GM18870 (cell line): ENCODE measurements at regions not wholly inside any gene's neighbourhood (a gene's known extent, or its start where the extent isn't known, plus 50 kb on each side); places are given as distances from the start of the nearest gene placed in this dataset.

Source experiments
- ATAC-seq: cut with Tn5 transposase; IDR thresholded peaks from one replicate; pipeline ENCODE4 v1.9.1; 2021; ENCODE audit warnings: moderate library complexity; ENCODE audit not compliant: unreplicated experiment

DNA sequence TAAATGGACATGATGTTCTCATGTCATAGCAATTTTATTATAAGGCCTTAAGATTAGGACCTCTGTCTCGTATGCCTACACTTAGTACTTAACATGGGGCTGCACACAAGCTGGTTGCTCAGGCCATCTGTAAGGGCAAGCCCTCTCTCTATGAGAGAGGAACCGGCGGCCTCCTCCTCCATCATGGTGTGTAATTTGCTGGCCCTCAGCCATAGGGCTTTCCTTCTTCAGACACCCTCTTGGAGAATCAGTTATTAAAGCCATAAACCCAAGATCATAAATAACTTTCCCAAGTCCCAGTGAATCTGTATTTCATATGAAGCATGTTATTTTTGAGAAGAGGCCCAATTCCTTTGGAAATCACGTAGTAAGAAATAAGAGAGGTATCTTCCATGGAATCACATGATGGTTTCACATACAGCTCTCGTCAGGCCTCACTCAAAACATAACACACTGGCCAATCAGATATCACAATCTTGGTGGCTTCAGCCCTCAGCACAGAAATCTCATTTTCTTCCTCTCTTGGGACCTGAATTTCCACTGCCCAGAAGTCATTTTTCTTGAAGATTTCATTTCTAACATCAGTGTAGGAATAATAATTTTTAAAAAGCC is 92.6 kb downstream of the RDH14 start:
- ATAC-seq: no peak

DNA sequence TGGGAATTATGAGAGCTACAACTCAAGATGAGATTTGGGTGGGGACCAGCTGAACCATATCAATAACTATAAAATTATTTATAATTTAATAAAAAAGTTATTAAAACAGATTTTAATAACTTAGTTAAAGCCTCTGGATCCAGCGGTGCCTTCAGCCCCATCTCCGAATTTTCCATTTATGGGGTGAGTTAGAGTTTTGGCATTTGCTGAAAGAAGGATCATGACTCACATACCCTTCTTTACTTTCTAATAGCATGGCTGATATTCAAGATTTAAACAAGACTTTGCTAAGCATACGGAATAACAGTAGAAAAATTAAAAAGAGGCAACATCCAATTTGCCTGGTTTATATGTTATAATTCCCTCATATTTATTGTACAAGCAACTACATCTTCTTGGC is 94.5 kb downstream of the RDH14 start:
- ATAC-seq: no peak

DNA sequence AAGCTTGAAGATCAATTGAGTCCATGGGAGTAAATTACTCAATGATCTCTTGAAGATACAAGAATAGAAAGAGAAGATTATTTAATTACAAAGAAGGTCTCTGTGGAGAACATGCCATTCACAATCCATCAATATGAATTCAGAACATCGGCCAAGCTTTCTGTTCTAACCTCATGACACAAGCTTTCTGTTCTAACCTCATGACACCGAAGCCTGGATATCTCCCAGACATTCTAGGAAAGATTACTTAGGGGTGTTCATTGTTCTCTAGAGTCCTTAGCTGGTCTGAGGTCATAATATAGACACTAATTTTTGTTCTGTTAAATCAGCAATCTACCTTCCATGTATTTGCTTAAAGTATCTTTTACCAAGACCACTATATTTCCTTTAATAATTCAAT is 95.5 kb downstream of the RDH14 start:
- ATAC-seq: no peak

DNA sequence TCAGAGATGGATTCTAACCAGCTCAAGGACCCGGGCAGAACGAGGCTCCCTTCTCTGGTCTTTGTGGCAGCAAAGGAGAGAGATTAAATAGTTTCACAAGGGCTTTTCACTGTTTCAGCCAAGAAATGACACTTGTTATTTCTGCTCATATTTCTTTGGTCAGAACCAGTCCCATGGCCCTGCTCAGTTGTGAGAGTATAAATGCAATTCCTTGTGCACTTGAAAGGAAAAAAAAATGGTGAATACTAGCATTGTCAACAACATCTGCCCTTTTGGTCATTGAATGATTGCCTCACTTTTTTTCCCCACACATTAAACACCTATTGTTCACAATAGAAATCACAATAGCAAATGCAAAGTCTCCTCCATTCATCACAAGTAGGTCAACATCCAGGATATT is 104.4 kb downstream of the RDH14 start:
- ATAC-seq: no peak

DNA sequence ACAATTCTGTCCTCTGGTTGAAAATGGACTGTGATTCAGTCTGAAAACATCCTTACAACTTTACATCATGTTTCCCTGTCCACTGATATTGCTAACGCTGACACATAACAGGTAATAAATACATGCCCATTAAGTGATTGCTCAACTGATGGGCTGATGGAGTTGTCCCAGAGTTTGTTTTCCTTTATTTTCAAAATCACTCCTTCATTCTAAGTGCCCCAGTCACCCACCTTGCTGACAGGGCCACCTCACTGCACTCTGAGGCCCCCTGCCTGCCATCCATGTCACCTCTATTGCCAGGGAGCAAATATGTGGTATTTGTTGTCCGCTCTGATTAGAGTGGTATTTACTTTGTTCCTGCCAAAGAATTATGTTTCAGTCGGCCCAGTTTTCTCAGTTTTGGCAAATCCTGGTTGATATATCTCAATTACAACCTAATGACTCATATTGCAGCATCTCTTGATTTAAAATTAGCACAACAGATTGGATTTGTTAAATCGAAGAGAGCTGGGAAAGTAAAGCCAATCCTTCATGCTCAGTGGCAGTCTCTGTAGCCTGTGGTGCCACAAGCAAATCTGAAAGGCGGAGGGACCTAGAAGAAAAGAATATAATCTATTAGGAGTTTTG is 105.1 kb downstream of the RDH14 start:
- ATAC-seq: no peak

DNA sequence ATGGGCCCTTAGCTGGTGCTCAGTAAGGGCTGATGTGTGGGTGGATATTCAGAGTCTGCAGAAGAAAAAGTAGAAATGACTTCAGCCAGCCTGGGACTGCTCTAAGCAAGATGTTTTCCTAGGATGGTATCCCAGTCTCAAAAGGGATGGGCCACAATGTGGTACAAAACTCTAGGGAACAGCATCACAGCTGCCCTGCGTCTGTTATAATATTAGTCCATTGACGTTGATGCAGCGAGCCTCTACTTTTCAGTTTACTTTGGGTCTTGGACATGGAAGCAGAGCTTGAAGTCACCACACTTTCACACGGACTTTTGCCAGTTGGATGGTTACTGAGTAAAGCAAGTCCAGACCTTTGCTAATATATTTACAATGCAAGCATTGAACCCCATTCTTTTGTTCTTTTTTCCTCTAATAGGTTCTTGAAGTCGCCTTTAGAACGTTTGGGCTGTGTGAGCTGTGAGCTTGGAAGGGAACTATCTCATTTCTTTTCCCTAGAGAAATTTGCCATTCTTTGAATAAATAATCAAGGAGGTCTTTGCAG is 105.7 kb downstream of the RDH14 start:
- no peak for ATAC-seq

DNA sequence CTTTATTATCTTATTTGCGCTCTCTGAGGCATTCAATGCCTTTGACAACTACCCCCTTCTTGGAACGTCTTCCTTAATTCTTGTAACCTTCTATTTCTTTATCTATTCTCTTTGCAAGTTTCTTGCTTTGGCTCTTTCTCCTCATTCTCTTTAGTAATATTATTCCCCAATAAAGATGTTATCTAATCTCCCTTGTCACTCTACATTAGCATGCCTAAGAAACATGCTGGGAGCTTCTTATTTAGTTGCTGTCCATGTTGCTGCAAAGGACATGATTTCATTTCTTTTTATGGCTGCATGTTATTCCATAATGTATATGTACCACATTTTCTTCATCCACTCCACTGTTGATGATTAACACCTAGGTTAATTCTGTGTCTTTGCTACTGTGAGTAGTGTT is 113.7 kb downstream of the RDH14 start:
- no peak for ATAC-seq

DNA sequence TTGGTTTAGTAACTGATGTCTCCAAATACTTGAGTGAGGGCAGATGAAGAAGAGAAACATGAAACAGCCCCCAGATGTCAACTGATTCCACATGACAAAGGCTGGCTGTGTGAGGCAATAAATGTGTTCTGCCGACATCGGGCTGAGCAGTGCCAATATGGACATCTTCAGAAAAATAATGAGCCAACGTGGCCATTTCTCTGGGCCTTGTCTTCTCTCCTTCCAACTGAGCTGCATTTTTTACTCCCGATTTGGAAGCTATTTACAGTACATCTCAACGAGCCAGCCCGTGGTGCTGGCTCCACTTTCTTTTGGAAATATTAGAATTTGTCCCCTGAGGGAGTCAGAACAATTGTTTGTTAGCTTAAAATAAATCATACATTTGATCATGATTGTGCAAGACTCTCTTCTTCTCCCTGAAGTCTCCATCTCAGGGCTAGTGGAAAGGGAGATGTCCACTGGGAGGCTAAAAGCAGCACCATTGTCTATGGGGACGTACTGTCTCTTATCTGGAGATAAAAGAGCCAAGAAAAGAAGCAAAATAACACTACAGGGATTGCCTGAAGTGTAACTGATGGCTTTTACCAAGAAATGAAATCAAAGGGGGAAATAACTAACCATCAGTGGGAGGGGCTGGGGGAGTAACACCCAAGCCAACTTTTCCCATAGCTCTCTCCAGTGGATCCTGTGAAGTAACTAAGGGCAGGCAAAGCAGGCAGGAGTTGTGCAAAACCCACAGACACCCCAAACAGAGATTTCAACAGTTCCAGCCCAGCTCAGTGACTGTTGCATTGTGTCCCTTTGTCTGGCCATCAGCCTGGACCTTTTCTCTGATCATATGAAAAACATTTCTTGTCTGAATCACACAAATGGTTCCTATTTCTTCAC is 114.8 kb downstream of the RDH14 start:
- ATAC-seq: no peak

DNA sequence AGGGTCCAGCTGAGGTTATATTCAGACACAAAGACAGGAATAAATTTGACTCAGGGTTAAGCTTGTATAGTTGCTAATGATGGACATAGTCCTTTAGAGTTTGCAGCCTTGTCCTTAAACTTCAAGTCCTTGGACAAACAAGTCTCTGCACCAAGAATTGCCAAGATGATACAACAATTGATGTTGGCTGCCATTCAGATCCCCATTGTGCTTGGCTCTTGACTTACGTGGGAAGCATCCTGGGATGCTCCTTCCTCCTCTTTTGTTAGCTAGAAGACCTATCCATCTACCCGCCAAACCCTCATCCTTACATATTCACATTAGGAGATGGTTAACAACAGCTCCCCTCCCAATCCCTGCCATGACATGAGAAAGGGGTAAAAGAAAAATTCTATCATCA is 115.6 kb downstream of the RDH14 start:
- ATAC-seq: no peak

DNA sequence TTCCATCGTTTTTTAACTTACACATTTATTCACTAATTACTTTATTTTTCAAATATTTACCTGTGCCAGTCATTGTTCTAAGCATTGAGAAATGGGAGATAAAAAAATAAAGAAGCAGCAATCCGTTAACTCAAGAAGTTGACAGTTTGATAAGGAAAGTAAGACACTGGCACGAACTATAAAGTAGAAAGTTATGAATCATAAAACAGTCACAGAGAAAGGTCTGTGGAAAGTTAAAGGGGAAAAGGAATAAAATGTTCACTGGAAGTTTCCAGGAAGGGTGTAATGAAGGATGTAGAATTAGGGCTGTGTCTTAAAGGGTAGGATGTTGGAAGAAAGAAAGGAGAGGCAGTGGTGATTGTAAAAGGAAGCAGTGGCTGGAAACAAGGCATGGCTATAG is 118.9 kb downstream of the RDH14 start:
- no peak for ATAC-seq

DNA sequence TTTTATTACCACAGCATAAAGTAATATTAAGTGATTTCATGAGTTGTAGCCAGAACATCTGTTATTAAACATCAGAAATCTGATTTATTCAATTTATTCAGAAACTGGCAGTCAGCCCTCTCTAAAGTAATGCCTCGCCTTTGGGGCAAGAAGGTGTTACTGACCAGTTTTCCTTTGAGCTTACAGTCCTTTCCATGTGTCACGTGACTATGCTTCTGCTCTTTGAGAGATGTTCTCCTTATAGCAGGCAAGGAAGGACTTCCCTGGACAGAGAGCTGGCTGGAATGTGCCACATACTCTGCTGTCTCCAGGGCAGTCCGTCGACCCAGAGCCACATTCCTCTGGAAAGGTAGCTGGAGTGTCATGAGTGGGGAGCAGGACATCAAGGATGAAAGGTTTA is 119.7 kb downstream of the RDH14 start:
- ATAC-seq: no peak

DNA sequence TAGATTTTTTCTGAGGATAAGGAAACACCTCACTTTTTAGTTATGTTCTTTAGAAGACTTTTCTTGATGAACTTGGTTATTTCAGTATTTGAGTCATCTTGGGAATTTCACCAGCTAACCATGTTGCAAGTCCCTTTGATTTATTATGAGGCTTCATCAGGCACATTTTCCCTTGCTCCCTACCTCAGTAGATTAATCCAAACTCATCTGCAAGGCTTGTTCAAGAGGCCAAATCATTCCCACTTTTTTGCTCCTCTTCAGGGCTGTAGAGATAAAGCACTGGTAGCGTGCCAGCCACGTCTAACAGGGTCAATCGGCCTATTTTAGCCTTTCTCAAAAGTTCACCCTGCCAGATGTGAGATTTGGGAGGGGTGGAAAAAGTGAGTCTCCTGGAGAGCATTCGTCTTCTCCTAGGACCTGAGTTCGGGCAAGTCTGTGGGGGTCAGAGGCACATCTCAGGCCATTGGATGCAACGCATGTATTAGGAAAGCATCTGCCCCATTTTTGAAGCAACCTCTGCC is 120.3 kb downstream of the RDH14 start:
- no peak for ATAC-seq

DNA sequence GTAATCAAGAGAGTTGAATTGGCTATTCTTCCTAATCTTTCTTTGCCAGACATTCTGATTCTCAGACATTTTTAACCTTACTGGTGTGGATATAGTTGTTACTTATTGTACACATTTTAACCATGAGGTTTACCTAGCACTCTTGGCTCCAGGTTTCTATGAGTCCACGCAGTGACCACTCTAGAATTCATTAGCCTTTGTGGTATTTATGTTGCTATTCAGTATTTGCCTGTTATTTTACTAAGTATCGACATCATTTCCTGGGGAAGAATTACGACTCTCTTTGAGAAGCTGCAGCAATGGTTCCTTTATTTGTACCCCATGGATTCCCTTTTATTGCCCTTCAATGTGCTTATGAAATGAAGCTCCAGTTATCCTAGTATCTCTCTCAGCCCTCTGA is 120.7 kb downstream of the RDH14 start:
- no peak for ATAC-seq

DNA sequence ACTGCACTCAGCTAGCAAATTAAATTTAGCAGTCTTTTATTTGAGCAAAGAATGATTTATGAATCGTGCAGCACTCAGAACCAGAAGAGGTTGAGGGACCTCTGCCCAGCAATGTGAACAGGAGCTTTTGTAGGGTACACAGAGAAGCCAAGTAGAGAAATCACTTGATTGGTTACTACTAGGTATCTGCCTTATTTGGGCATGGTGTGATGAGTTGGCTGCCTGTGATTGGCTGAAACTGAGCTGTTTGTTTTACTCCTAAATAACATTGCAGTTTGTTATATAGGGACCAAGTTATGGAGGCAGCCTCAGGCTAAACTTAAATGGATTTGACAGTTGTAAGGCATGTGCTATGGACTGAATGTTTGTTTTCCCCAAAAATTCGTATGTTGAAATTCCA is 122.5 kb downstream of the RDH14 start:
- no peak for ATAC-seq

DNA sequence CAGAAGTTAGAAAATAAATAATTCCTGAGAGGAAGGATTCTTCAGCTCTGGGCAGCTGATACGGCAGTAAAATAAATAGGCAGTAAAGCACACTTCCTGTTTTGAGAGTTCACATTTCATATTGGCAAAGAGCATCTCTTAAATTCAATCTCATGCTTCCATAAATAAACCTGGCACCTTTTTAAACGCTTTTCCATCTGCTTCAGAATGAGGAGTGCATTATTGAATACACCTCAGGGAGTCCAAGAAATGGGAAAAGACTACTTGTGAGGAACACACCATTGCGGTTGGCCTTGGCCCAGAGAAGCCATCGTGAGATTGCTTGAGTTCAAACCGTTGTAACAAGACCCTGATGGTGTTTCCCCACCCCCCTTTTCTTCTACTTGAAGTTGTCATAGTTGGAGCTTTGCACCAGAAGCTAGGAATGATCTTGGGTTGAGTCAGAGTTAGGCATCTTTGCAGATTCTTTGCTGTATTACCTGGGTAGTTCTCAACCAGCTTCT is 123.9 kb downstream of the RDH14 start:
- ATAC-seq: no peak

DNA sequence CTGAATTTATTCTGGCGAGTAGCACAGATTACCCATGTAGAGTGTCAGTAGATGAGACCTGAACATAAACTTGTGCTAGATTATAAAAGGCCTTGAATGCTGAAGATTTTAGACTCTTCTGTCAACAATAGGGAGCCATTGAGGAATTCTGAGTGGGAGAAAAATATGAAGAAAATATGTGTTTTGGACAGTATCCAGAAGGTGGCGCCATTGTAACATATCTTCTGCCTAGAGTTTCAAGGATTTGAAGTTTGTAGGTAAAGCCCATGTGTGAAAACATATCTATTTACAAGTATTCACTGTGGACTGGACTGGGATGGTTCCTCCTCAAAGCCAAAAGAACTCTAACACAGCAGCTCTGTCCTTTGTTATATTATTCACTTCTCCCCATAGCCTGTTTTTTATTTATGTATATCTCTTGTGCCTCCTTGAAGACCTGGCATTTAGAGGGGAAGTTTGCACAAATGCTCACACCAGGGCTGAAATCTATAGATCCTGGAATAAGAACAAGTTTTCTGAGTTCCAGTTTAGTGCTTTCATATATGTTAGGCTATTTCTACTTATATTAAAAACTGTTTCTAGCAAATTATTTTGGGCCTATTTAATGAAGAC is 124.9 kb downstream of the RDH14 start:
- no peak for ATAC-seq

DNA sequence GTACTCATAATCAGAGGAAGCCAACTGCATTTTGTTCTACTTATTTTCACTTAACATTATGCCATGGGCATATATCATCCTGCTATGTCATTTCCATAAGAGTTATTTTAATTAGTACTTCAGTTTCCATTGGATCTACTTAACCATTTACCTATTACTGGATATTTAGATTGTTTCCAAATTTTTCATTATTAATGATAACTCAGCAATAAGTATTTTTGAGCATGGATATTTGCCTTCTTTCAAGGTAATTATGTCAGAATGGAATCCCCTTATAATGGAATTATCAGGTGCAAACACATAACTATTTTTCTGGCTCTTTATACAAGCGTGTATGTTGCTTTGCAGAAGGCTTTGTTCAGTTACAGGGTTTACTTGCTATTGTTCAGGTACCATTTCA is 126.6 kb downstream of the RDH14 start:
- ATAC-seq: no peak

DNA sequence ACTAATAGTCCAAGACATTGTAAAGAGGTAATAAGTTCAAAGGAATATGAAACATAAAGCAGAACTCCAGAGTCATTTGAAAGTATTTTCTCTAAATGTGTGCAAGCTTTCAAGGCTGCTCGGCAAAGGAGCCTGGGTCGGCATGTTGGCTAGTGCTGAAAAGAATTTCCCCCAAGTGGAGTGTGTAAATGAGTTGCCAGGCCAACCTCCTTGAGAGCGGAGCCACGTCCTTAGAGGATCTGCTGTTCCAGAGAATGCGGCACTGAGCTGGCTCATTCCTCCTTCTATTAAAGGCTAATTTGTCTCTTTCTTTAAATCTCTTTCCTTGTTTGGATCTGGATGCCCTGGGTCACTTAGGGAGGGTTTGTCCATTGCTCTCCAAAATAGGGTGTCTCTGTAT is 127.5 kb downstream of the RDH14 start:
- ATAC-seq: no peak

DNA sequence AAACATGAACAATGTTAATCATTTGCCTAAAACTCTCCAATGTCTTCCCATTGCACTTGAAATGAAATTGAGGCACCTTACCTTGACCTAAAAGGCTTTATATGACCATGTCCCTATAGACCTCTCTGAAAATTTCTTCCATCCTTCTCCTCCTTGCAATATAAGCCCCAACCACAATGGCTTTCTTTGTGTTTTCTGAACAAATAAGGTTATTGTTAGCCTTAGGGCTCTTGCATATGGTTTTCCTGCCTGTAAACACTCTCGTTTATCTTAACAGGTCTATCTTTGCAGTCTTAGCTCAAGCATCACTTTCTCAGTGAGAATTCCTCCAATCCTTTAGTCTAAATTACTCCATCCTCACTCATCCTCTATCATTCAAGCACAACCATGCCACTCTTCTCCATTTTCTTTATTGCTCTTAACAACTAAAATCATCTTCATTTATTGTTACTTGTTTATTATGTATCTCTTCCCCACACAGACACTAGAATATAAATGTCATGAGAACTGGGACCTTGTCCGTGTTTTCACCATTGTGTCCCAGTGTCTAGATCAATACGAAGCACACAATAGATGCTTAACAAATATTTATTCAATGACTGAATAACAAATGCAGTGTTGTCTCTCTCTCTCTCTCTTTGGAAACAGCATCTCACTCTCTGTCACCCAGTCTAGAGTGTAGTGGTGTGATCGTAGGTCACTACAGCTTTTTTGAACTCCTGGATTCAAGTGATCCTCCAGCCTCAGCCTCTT is 129.3 kb downstream of the RDH14 start:
- ATAC-seq: no peak

DNA sequence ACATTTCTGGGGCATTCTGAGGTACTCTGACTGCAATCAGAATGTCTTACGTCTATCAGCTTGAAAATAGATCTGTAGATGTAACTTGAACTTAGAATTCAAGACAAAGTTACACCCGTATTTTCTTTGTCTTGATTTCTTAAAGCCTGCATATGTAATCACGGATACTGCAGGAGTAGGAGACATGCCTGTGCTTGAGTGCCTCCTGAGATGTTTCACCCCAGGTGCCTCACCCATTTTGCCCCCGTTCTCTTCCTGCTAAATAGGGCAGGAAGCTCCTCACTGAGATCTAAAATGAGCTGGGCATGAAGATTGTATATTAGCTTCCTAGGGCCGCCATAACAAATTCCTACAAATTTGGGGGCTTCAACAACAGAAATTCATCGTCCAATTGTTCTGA is 131.9 kb downstream of the RDH14 start:
- no peak for ATAC-seq
